ENCODE measurements at regions not wholly inside any gene's neighbourhood (a gene's known extent, or its start where the extent isn't known, plus 50 kb on each side); places are given as distances from the start of the nearest gene placed in this dataset.

DNA sequence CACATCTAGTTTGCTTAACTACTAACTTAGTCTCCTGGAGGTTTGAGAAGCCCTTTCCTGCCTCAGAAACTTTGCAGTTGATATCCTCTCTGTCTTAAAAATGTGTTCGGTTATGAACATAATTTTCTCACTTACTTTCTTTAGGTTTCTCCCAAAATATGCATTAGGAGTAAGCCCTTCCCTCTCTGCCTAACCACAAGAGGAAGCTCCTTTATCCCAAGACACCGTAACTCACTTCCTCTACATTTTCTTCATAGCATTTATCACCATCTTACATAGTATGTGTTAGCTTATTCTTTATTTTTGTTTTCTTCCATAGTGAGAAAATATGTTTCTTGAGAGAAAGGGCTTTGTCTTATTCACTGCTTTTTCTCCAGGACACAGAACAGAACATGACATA, 952.5 kb upstream of the ATXN8OS start:
- Histone ChIP-seq H3K9ac (ENCODE audit: low read length) (no peak overlapping the region), H3K4me3 (ENCODE audit: insufficient read depth, low read depth, low read length) (no peak overlapping the region), H3K27me3 (ENCODE audit: insufficient read depth, low read length) (no peaks in the 10 kb centered on the region), H3K36me3 (ENCODE audit: insufficient read depth, low read length) (no peaks in the 10 kb centered on the region), H2AFZ (ENCODE audit: low read depth, low read length) (no peak overlapping the region), H3K4me2 (ENCODE audit: low read length) (no peak overlapping the region), H3K4me1 (ENCODE audit: insufficient read depth, low read length) (no peaks in the 10 kb centered on the region), H4K20me1 (ENCODE audit: insufficient read depth, low read length) (no peaks in the 10 kb centered on the region), H3K27ac (ENCODE audit: low read depth, low read length) (no peak overlapping the region), H3K9me3 (ENCODE audit: insufficient read depth, low read depth, low read length) (no peaks in the 10 kb centered on the region), H3K79me2 (ENCODE audit: insufficient read depth, low read length) (no peaks in the 10 kb centered on the region)
- no peak for DNase-seq (ENCODE audit: low read depth)
- FAIRE-seq: no peak
- H3K4me3 Mint-ChIP-seq (ENCODE audit: unreplicated experiment): no peak overlapping the region
- H3K4me1 Mint-ChIP-seq (ENCODE audit: low read depth, unreplicated experiment): no peaks in the 10 kb centered on the region
- H3K27ac Mint-ChIP-seq (ENCODE audit: unreplicated experiment): no peak overlapping the region
- H3K9me3 Mint-ChIP-seq (ENCODE audit: unreplicated experiment): no peaks in the 10 kb centered on the region
- H3K36me3 Mint-ChIP-seq (ENCODE audit: low read depth, unreplicated experiment): no peaks in the 10 kb centered on the region
- no peak for TF ChIP-seq CTCF (IDR thresholded peaks at IDR 0.05; ENCODE audit: insufficient read depth, low read depth, low read length)
- no peak for TF ChIP-seq EZH2 (IDR thresholded peaks at IDR 0.05; ENCODE audit: insufficient read depth, low read length)
- H3K27me3 Mint-ChIP-seq (ENCODE audit: low read depth, unreplicated experiment): no peaks in the 10 kb centered on the region

GRCh38 chr13:69142101-69142500, 965.5 kb upstream of the ATXN8OS start:
- Histone ChIP-seq H3K79me2 (ENCODE audit: insufficient read depth, low read length) (no peaks in the 10 kb centered on the region), H3K4me2 (ENCODE audit: low read length) (no peak overlapping the region), H3K9me3 (ENCODE audit: insufficient read depth, low read depth, low read length) (no peaks in the 10 kb centered on the region), H3K4me1 (ENCODE audit: insufficient read depth, low read length) (no peaks in the 10 kb centered on the region), H3K27me3 (ENCODE audit: insufficient read depth, low read length) (no peaks in the 10 kb centered on the region), H3K27ac (ENCODE audit: low read depth, low read length) (no peak overlapping the region), H4K20me1 (ENCODE audit: insufficient read depth, low read length) (no peaks in the 10 kb centered on the region), H2AFZ (ENCODE audit: low read depth, low read length) (no peak overlapping the region), H3K36me3 (ENCODE audit: insufficient read depth, low read length) (no peaks in the 10 kb centered on the region), H3K9ac (ENCODE audit: low read length) (no peak overlapping the region), H3K4me3 (ENCODE audit: insufficient read depth, low read depth, low read length) (no peak overlapping the region)
- H3K27me3 Mint-ChIP-seq (ENCODE audit: low read depth, unreplicated experiment): no peaks in the 10 kb centered on the region
- FAIRE-seq (no peak), DNase-seq (ENCODE audit: low read depth) (no peak)
- no peak for TF ChIP-seq EZH2 (IDR thresholded peaks at IDR 0.05; ENCODE audit: insufficient read depth, low read length)
- no peak for TF ChIP-seq CTCF (IDR thresholded peaks at IDR 0.05; ENCODE audit: insufficient read depth, low read depth, low read length)
- no peaks in the 10 kb centered on the region for H3K36me3 Mint-ChIP-seq (ENCODE audit: low read depth, unreplicated experiment)
- no peak overlapping the region for H3K4me3 Mint-ChIP-seq (ENCODE audit: unreplicated experiment)
- no peaks in the 10 kb centered on the region for H3K4me1 Mint-ChIP-seq (ENCODE audit: low read depth, unreplicated experiment)
- H3K27ac Mint-ChIP-seq (ENCODE audit: unreplicated experiment): no peak overlapping the region
- no peaks in the 10 kb centered on the region for H3K9me3 Mint-ChIP-seq (ENCODE audit: unreplicated experiment)

DNA sequence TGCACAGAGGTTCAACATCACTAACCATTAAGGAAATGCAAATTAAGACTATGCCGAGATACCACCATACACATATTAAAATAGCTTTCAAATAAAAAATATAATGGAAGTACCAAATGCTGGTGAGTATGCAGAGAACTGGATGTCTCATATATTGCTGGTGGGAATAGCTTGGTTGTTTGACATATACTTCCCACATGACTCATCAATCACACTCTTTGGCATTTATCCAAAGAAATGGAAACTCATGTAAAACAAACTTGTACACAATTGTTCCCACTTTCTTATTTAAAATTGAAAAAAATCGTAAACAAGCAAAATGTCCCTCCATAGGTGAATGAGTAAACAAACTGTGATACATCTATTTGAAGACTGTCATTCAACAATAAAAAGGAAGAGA, 982.6 kb upstream of the ATXN8OS start:
- no peaks in the 10 kb centered on the region for H3K36me3 ChIP-seq (ENCODE audit: insufficient read depth, low read length)
- H3K27ac ChIP-seq (ENCODE audit: low read depth, low read length): no peak overlapping the region
- H3K27me3 ChIP-seq (ENCODE audit: insufficient read depth, low read length): no peaks in the 10 kb centered on the region
- Mint-ChIP-seq H3K36me3 (ENCODE audit: low read depth, unreplicated experiment) (no peaks in the 10 kb centered on the region), H3K27ac (ENCODE audit: unreplicated experiment) (no peak overlapping the region), H3K4me3 (ENCODE audit: unreplicated experiment) (no peak overlapping the region), H3K27me3 (ENCODE audit: low read depth, unreplicated experiment) (no peaks in the 10 kb centered on the region), H3K4me1 (ENCODE audit: low read depth, unreplicated experiment) (peaks cover 2% of the 10 kb centered on the region), H3K9me3 (ENCODE audit: unreplicated experiment) (no peaks in the 10 kb centered on the region)
- TF ChIP-seq EZH2 (IDR thresholded peaks at IDR 0.05; ENCODE audit: insufficient read depth, low read length) (no peak), CTCF (IDR thresholded peaks at IDR 0.05; ENCODE audit: insufficient read depth, low read depth, low read length) (no peak)
- H3K4me2 ChIP-seq (ENCODE audit: low read length): no peak overlapping the region
- no peaks in the 10 kb centered on the region for H3K4me1 ChIP-seq (ENCODE audit: insufficient read depth, low read length)
- no peaks in the 10 kb centered on the region for H3K79me2 ChIP-seq (ENCODE audit: insufficient read depth, low read length)
- DNase-seq (ENCODE audit: low read depth): no peak
- FAIRE-seq: no peak
- H4K20me1 ChIP-seq (ENCODE audit: insufficient read depth, low read length): no peaks in the 10 kb centered on the region
- H3K9me3 ChIP-seq (ENCODE audit: insufficient read depth, low read depth, low read length): no peaks in the 10 kb centered on the region
- H3K4me3 ChIP-seq (ENCODE audit: insufficient read depth, low read depth, low read length): no peak overlapping the region
- H3K9ac ChIP-seq (ENCODE audit: low read length): no peak overlapping the region
- H2AFZ ChIP-seq (ENCODE audit: low read depth, low read length): no peak overlapping the region
